Hepatocyte (in vitro differentiated cells): ENCODE measurements at regions not wholly inside any gene's neighbourhood (a gene's known extent, or its start where the extent isn't known, plus 50 kb on each side); places are given as distances from the start of the nearest gene placed in this dataset.

Experiments used
- CTCF ChIP-seq: fragments of 200-600 bp; sonication (generic); IDR thresholded peaks from 2 replicates; pipeline ENCODE4 v1.5.1; 2016; ENCODE audit warnings: antibody characterized with exemption, mild to moderate bottlenecking; ENCODE audit not compliant: poor library complexity
- EZH2 ChIP-seq: fragments of 200-600 bp; sonication (generic); IDR thresholded peaks from 2 replicates; pipeline ENCODE4 v1.6.1; 2016; ENCODE audit warnings: antibody characterized with exemption, mild to moderate bottlenecking, borderline replicate concordance
- EZH2phosphoT487 ChIP-seq: fragments of 200-600 bp; sonication (generic); IDR thresholded peaks from one replicate; pipeline ENCODE4 v1.6.1; 2018; ENCODE audit warnings: antibody characterized with exemption, mild to moderate bottlenecking, low read depth, moderate library complexity; ENCODE audit not compliant: unreplicated experiment, severe bottlenecking

GRCh38 chr10:58898854-58899573 is 277.4 kb upstream of the PHYHIPL start:
- no peak for TF ChIP-seq CTCF
- no peak for TF ChIP-seq EZH2
- no peak for TF ChIP-seq EZH2phosphoT487
